IPS-20b (cell line): ENCODE measurements at regions not wholly inside any gene's neighbourhood (a gene's known extent, or its start where the extent isn't known, plus 50 kb on each side); places are given as distances from the start of the nearest gene placed in this dataset.

ENCODE experiments used
- H3K27ac ChIP-seq: one replicate; pipeline ENCODE4 v1.5.1; 2013; ENCODE audit warnings: low read length
- H3K27me3 ChIP-seq: 2 replicates; pipeline ENCODE4 v1.6.1; 2013; ENCODE audit warnings: mild to moderate bottlenecking, low read length, inconsistent platforms; ENCODE audit not compliant: insufficient read depth
- H3K36me3 ChIP-seq: 2 replicates; pipeline ENCODE4 v1.6.1; 2013; ENCODE audit warnings: low read depth, mild to moderate bottlenecking, inconsistent platforms, low read length, moderate library complexity; ENCODE audit not compliant: insufficient read depth
- H3K4me1 ChIP-seq: 2 replicates; pipeline ENCODE4 v1.6.1; 2013; ENCODE audit warnings: mild to moderate bottlenecking, control low read depth, inconsistent platforms, low read length, moderate library complexity; ENCODE audit not compliant: insufficient read depth
- H3K4me3 ChIP-seq: 2 replicates; pipeline ENCODE4 v1.5.1; 2013; ENCODE audit warnings: mild to moderate bottlenecking, low read length, inconsistent platforms
- H3K9ac ChIP-seq: 2 replicates; pipeline ENCODE4 v1.6.1; 2013; ENCODE audit warnings: low read depth, mild to moderate bottlenecking, inconsistent platforms, low read length, moderate library complexity
- H3K9me3 ChIP-seq: 2 replicates; pipeline ENCODE4 v1.6.1; 2013; ENCODE audit warnings: mild to moderate bottlenecking, low read depth, low read length, inconsistent platforms; ENCODE audit not compliant: insufficient read depth

- Histone ChIP-seq H3K27me3 (no peaks in the 10 kb centered on the region; the same call in 1 of the 2 replicates), H3K27ac (no peak overlapping the region), H3K4me3 (no peak overlapping the region), H3K9ac (no peak overlapping the region), H3K36me3 (no peaks in the 10 kb centered on the region), H3K4me1 (no peaks in the 10 kb centered on the region), H3K9me3 (no peaks in the 10 kb centered on the region)
Observed at GRCh38 chr10:113452146-113452845, 100.6 kb upstream of the HABP2 start.

GRCh38 chr10:113453351-113453750, 99.5 kb upstream of the HABP2 start:
- no peaks in the 10 kb centered on the region for H3K36me3 ChIP-seq
- no peak overlapping the region for H3K4me3 ChIP-seq
- H3K9me3 ChIP-seq = no peaks in the 10 kb centered on the region
- H3K27me3 ChIP-seq = no peaks in the 10 kb centered on the region; the same call in 1 of the 2 replicates
- no peak overlapping the region for H3K9ac ChIP-seq
- H3K4me1 ChIP-seq = no peaks in the 10 kb centered on the region
- no peak overlapping the region for H3K27ac ChIP-seq

- Histone ChIP-seq H3K27ac (no peak overlapping the region), H3K27me3 (no peaks in the 10 kb centered on the region; the same call in 1 of the 2 replicates), H3K9ac (no peak overlapping the region), H3K4me3 (no peak overlapping the region), H3K36me3 (no peaks in the 10 kb centered on the region), H3K4me1 (no peaks in the 10 kb centered on the region), H3K9me3 (no peaks in the 10 kb centered on the region)
Observed at GRCh38 chr10:113454341-113455061, 98.4 kb upstream of the HABP2 start.

GRCh38 chr10:113455947-113456346, 96.9 kb upstream of the HABP2 start:
- Histone ChIP-seq H3K9ac (no peak overlapping the region), H3K9me3 (no peaks in the 10 kb centered on the region), H3K36me3 (no peaks in the 10 kb centered on the region), H3K4me1 (no peaks in the 10 kb centered on the region), H3K27me3 (no peaks in the 10 kb centered on the region; the same call in 1 of the 2 replicates), H3K4me3 (no peak overlapping the region), H3K27ac (no peak overlapping the region)

GRCh38 chr10:113456741-113457140, 96.1 kb upstream of the HABP2 start:
- Histone ChIP-seq H3K9ac (no peak overlapping the region), H3K27me3 (no peaks in the 10 kb centered on the region; the same call in 1 of the 2 replicates), H3K36me3 (no peaks in the 10 kb centered on the region), H3K9me3 (no peaks in the 10 kb centered on the region), H3K27ac (no peak overlapping the region), H3K4me1 (no peaks in the 10 kb centered on the region), H3K4me3 (no peak overlapping the region)

- Histone ChIP-seq H3K4me1 (no peaks in the 10 kb centered on the region), H3K27me3 (no peaks in the 10 kb centered on the region; the same call in 1 of the 2 replicates), H3K9me3 (no peaks in the 10 kb centered on the region), H3K4me3 (no peak overlapping the region), H3K36me3 (no peaks in the 10 kb centered on the region), H3K27ac (no peak overlapping the region), H3K9ac (no peak overlapping the region)
Observed at GRCh38 chr10:113457408-113457807, 95.4 kb upstream of the HABP2 start.

GRCh38 chr10:113458451-113458850, 94.4 kb upstream of the HABP2 start:
- no peak overlapping the region for H3K27ac ChIP-seq
- no peaks in the 10 kb centered on the region; the same call in 1 of the 2 replicates for H3K27me3 ChIP-seq
- no peaks in the 10 kb centered on the region for H3K36me3 ChIP-seq
- H3K9me3 ChIP-seq = no peaks in the 10 kb centered on the region
- no peak overlapping the region for H3K9ac ChIP-seq
- H3K4me3 ChIP-seq = no peak overlapping the region
- no peaks in the 10 kb centered on the region for H3K4me1 ChIP-seq

GRCh38 chr10:113458944-113459343, 93.9 kb upstream of the HABP2 start:
- Histone ChIP-seq H3K4me3 (no peak overlapping the region), H3K27ac (no peak overlapping the region), H3K36me3 (no peaks in the 10 kb centered on the region), H3K4me1 (no peaks in the 10 kb centered on the region), H3K9ac (no peak overlapping the region), H3K27me3 (no peaks in the 10 kb centered on the region; the same call in 1 of the 2 replicates), H3K9me3 (no peaks in the 10 kb centered on the region)

- H3K4me3 ChIP-seq = no peak overlapping the region
- H3K9me3 ChIP-seq = no peaks in the 10 kb centered on the region
- no peaks in the 10 kb centered on the region; the same call in 1 of the 2 replicates for H3K27me3 ChIP-seq
- no peak overlapping the region for H3K9ac ChIP-seq
- H3K4me1 ChIP-seq = no peaks in the 10 kb centered on the region
- H3K27ac ChIP-seq = no peak overlapping the region
- H3K36me3 ChIP-seq = no peaks in the 10 kb centered on the region
Observed at GRCh38 chr10:113459626-113460280, 93.1 kb upstream of the HABP2 start.

- Histone ChIP-seq H3K27me3 (no peaks in the 10 kb centered on the region), H3K4me3 (no peak overlapping the region), H3K9ac (no peak overlapping the region), H3K9me3 (no peaks in the 10 kb centered on the region), H3K36me3 (no peaks in the 10 kb centered on the region), H3K4me1 (no peaks in the 10 kb centered on the region), H3K27ac (no peak overlapping the region)
Observed at GRCh38 chr10:113463083-113463482, 89.8 kb upstream of the HABP2 start.

GRCh38 chr10:113463777-113464176, 89.1 kb upstream of the HABP2 start:
- Histone ChIP-seq H3K4me1 (no peaks in the 10 kb centered on the region), H3K27ac (no peak overlapping the region), H3K9ac (no peak overlapping the region), H3K27me3 (no peaks in the 10 kb centered on the region), H3K36me3 (no peaks in the 10 kb centered on the region), H3K9me3 (no peaks in the 10 kb centered on the region), H3K4me3 (no peak overlapping the region)
